SK-N-MC (cell line): ENCODE measurements at regions not wholly inside any gene's neighbourhood (a gene's known extent, or its start where the extent isn't known, plus 50 kb on each side); places are given as distances from the start of the nearest gene placed in this dataset.

Experiments
- EZH2 ChIP-seq: fragments of 200-600 bp; sonication (generic); IDR thresholded peaks from one replicate; pipeline ENCODE4 v1.6.1; 2017; ENCODE audit warnings: antibody characterized with exemption
- FOXP2 ChIP-seq: optimal IDR thresholded peaks from 2 replicates; pipeline ENCODE3; 2011; ENCODE audit warnings: mild to moderate bottlenecking, moderate library complexity; ENCODE audit not compliant: insufficient read depth; ENCODE audit errors: extremely low read length, control extremely low read depth
- POLR2AphosphoS5 ChIP-seq: IDR thresholded peaks from 2 replicates; pipeline ENCODE4 v1.6.1; 2012; ENCODE audit warnings: mild to moderate bottlenecking, low read depth, low read length, borderline replicate concordance

DNA sequence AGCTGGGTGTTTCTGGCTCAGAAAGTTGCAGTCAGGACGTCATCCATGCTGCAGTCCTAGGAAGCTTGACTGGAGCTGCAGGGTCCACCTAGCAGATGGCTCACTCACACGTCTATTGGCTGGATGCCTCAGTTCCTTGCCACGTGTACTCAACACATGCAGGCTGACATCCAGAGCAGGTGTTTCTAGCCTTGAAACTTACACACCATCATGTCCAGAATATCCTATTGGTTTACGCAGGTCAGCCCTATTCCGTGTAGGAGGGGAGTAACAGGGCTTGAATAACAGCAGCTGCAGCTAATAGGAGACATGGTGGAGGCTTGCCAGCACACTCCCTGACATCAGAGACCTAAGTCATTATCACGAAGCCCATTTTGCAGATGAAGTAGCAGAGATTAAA, 473.5 kb downstream of the ACTL7B start:
- TF ChIP-seq EZH2 (no peak), POLR2AphosphoS5 (no peak), FOXP2 (no peak)
